GM12873 (cell line): ENCODE measurements at regions not wholly inside any gene's neighbourhood (a gene's known extent, or its start where the extent isn't known, plus 50 kb on each side); places are given as distances from the start of the nearest gene placed in this dataset.

Experiments used
- TF ChIP-seq, protein P1 (sequence below): IDR thresholded peaks from 2 replicates; pipeline ENCODE4 v1.5.1; 2012; ENCODE audit warnings: low read depth, mild to moderate bottlenecking, moderate library complexity, low read length, control low read depth; ENCODE audit not compliant: insufficient read depth; ENCODE audit errors: missing control alignments

DNA sequence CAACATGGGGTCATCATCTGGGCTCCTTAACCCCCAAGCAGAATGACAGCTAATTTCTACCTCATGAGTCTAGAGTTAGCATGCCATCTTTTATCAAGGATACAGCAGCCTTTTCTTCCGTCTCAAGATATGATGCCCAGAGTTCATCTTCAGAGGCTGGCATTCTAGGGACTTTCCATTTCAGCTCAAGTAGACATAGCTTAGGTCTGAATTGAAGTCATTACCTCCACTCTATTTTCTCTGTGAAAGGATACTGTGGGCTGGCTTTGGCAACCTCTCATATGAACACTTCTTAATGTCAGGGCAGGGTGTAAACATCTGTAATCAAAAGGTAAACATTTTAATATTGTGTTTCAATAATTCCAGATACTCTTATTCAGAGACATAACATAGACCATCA lies 535.7 kb downstream of the MAT2B start:
- TF ChIP-seq, protein P1, sequence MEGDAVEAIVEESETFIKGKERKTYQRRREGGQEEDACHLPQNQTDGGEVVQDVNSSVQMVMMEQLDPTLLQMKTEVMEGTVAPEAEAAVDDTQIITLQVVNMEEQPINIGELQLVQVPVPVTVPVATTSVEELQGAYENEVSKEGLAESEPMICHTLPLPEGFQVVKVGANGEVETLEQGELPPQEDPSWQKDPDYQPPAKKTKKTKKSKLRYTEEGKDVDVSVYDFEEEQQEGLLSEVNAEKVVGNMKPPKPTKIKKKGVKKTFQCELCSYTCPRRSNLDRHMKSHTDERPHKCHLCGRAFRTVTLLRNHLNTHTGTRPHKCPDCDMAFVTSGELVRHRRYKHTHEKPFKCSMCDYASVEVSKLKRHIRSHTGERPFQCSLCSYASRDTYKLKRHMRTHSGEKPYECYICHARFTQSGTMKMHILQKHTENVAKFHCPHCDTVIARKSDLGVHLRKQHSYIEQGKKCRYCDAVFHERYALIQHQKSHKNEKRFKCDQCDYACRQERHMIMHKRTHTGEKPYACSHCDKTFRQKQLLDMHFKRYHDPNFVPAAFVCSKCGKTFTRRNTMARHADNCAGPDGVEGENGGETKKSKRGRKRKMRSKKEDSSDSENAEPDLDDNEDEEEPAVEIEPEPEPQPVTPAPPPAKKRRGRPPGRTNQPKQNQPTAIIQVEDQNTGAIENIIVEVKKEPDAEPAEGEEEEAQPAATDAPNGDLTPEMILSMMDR = no peak

- TF ChIP-seq, protein P1 = no peak
These were observed 543.0 kb downstream of the MAT2B start for GRCh38 chr5:164048359-164048926.

DNA sequence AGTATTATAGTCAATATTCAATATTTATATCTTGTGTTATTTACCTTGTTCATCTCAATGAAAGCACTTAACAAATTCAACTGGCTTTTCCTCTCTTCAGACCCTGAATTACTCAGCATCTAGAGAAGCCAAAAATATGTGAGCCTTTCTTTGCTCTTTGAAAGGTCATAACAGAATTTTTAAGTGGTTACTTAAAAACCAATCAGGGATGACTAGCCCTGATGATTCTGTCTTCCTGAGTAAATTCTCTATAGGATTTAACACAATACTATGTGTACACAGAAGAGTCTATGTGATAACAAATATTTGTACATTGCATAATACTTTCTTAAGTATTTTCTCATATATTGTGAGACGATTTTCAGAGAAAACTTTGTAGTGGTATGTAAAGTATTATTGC lies 546.3 kb downstream of the MAT2B start:
- TF ChIP-seq, protein P1 = no peak

DNA sequence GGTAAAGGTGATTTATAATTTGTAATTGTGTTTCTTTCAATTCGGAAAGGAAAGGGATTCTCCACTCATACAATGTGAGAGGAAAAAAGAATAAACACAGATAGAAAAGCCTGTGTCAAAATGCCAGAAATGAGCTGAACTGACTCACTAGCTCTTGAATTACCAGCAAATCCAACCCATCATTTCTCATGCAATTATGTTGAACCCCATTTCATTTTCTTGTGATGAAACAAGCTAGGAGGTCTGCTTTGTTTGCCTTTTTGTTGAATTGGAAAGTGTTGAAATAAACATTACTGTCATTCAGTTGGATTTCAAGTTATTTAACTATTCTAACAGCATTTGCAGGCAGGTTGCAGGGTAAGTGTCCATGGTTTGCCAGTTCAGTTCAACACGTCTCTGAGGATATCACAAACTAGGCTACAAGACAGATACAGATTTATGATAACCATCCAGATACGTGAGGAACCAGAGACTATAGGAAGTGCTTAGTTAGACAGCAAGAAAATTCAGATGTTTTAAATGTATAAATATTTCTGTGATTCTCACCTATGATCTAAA lies 547.2 kb downstream of the MAT2B start:
- TF ChIP-seq, protein P1 = no peak

DNA sequence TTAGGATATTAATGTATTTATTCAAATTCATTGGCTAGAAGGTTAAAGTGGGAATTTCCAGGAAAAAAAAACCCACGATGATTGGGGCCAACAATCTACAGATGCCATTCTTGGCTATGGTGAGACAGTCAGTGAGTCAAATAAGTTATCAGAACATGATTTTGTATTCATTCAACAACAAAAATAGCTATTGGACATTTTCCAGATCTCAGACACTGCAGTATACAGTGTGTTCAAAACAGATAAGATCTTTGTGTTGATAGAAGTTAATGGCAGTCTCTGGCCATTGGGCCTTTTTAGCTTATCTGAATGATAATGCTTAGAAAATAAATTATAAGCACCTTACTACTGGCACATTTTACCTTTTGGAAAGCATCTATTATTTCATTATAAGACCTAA lies 547.7 kb downstream of the MAT2B start:
- TF ChIP-seq, protein P1 = no peak

GRCh38 chr5:164054461-164054860 lies 549.0 kb downstream of the MAT2B start:
- TF ChIP-seq, protein P1 = no peak

DNA sequence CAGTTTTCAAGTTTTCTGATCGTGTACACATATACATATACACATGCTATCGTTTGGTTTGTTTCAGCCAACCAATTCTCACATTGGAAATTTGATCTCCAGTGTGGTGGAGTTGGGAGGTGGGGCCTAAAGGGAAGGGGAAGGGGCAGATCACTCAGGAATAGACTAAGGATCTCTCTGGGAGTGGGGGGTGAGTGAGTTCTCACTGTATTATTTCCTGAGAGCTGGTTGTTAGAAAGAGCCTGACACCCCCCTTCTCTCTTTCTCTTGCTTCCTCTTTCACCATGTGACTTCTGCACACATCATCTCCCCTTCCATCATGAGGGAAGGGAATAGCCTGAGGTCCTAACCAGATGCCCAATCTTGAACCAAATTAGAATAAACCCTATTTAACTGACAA lies 551.7 kb downstream of the MAT2B start:
- TF ChIP-seq, protein P1 = no peak
